T-helper 2 cell (primary cell): ENCODE measurements at regions not wholly inside any gene's neighbourhood (a gene's known extent, or its start where the extent isn't known, plus 50 kb on each side); places are given as distances from the start of the nearest gene placed in this dataset.

Experiments used
- DNase-seq, 5 experiments: peaks; one replicate each; pipeline versions ENCODE4 v3.0.0 to v3.0.0-alpha.2; 2012 to 2022

DNA sequence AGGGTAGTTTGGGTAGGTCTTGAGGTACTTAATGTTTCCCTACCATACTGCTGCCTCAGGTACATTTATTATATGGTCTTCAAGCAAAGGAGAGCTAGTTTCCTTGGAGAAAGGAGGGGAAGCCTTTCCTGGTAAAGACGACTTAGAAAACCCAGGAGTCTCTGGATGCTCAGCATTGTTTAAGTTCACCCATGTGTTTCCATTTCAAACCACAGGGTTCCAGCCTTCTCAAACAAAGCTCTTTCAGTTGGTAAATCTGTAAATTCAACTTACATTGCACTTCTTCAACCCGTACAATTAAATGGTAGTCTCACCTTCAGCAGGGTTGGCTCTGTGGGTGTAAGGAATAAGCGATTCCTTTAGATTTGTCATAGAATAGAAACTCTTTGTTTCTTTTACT is 111.9 kb upstream of the UNC5C start:
- DNase-seq, result no peak

GRCh38 chr4:95651891-95652290 is 103.1 kb upstream of the UNC5C start:
- no peak for DNase-seq

- no peak for DNase-seq
These were observed 95.6 kb upstream of the UNC5C start for GRCh38 chr4:95644417-95644816.

DNA sequence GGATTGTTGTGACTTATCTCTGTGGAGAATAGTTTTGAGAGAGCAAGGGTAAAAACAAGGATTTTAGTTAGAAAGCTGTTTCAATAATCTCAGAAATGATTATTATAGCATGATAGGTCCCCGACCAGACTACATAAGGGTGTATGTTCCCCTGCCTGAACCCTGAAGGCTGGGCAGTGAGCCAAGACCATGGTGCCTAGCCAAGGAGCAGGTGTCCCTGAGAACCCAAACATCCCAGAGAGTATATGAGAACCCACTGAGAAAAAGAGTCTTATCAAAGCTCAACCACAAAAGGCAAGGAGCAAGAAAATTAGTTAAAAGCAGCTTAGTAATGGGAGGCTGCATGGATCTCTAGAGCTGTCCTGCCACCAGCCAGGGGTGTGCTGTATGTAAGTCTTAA is 94.9 kb upstream of the UNC5C start:
- DNase-seq, result no peak

GRCh38 chr4:95641571-95641970 is 92.8 kb upstream of the UNC5C start:
- DNase-seq, result no peak

- no peak for DNase-seq
These were observed 91.5 kb upstream of the UNC5C start for GRCh38 chr4:95640311-95640710.

GRCh38 chr4:95638920-95639501 is 90.2 kb upstream of the UNC5C start:
- peak in 1 of 5 experiments; percentile 36 for DNase-seq

DNA sequence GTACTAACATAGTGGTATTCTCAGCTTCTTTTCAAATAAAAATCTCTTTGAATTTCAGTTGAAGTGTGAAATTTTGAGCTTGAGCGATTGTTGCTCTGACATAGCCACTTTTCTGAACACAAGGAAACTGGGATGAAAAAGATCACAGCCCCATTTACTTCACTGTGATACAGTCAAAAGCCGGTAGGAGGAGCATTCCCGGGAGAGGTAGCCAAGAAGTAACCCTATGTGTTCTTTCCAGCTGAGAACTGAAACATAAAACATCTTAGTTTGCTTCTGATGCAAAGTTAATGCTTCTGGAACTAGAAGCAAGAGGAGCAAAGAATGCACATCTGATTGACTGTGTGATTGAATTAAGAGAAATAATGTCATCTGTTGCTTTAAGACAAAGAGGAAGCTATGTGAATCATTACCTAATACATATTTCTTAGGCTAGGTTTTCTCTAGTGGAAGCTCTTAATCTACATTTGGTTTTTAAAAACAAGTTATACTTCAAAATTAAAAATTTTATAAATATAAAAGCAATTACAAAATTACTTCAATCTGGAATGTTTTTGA is 88.3 kb upstream of the UNC5C start:
- DNase-seq, result no peak

DNA sequence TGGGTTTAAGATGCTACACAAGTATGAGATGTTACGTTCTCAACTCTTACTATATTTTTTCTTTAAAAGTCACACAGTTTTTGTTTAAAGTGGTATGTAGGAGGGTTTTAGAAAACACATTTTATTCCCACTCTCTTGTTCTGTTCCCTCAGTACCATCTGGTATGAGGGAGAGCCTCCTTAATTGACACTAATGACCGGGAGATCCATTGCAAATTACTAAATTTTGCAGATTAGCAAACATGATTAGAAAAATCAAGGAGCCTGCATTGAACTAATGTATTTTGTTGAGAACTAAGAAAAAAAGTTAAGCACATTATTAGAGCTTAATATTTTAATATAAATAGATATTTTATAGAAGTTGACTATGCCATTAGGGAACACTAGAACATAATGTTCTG is 87.3 kb upstream of the UNC5C start:
- DNase-seq, result no peak

DNA sequence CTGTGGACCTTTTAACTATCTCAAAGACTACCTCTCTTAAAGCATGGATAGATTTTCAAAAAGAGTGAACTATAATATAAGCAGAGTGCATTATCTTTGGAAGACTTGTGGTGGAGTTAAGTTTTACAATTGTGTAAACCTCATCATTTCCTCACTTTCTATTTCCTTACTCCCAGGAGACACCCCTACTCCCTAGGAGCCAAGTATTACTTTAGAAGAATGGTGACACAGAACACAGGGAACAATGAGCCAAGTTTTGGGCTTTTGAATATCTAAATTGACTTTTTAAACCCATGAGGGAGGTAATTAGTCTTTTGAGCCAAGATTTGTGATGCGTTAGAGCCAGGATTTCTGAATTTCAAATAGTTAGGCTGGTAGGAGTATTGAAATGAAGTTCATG is 78.9 kb upstream of the UNC5C start:
- DNase-seq, result no peak

- no peak for DNase-seq
These were observed 78.3 kb upstream of the UNC5C start for GRCh38 chr4:95627024-95627605.

GRCh38 chr4:95625020-95625419 is 76.2 kb upstream of the UNC5C start:
- no peak for DNase-seq

- no peak for DNase-seq
These were observed 71.0 kb upstream of the UNC5C start for GRCh38 chr4:95619525-95620443.

- no peak for DNase-seq
These were observed 66.0 kb upstream of the UNC5C start for GRCh38 chr4:95614684-95615205.

DNA sequence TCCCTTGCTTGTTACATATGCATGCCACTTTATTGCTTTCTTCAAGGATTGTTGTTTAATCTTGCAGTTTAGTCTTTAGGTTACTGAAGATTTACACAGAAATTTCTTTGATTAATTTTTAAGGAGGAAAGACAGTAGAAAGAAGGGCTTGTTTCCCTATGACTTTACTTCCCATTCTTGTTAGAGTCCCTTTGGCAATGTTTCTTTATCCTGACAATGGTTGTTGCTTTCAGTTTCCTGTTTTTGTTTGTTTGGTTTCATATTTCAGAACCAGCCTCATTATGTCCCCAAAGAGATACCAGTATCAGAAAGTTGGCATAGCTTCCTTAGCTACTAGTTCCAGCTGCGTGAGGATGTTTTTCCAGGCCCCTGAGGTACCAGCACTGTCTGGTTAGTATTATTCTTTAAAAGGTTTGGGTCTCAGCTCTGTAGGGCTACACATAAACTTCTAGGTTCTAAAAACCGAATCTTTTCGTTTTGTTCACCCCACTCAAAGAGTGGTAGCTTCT is 61.3 kb upstream of the UNC5C start:
- DNase-seq, result no peak

DNA sequence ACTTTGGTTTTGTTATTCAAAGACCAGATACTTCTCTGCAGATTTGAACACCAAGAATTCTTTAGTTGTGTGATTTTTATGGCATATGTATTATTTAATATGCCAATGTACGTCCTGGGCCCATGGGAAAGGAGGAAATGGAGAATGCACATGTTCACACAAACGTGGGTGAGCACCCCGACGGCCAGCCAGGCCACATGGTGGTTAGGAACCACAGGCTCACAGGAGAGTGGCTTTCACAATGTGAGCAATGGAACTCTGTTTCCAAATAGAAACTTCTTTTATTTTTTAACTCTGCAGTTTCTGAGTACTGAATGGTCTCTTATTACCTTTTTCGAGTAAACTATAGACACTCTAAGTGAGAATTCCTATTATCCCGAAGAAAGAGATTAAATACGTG is 58.0 kb upstream of the UNC5C start:
- DNase-seq, result no peak

GRCh38 chr4:95603393-95603792 is 54.6 kb upstream of the UNC5C start:
- DNase-seq, result no peak

- DNase-seq, result no peak
These were observed 54.1 kb upstream of the UNC5C start for GRCh38 chr4:95602872-95603271.

- DNase-seq, result no peak
These were observed 52.6 kb upstream of the UNC5C start for GRCh38 chr4:95601356-95601755.

DNA sequence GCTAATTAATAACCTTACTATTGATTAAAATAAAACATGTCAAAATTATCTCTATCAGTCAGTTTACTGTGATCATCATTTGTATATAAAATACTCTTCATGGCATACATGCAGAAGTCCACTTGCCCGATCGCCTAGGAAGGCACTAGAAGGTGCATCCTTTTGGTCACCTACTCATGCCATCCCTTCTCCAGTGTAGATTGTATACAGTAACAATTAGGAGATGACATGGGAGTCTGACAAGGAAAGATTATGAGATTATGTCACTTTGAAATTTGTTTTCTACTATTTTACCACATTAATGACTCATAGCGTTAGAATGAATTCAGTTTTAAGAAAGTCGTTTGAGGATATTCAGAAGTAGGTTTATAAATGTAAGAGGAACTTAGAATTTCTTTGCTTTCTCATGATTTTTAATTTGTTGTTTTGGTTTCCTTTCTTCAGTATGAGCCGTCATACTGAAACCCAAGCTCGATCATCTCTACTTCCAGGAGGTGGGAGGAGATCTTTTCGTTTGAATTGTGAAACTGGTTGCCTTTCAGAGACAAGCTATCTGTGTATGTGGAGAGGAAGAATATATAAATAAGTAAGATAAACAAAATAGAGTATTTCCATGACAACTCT is 51.1 kb upstream of the UNC5C start:
- peak in 1 of 5 experiments; percentile 80 for DNase-seq
